GM21367 (cell line): ENCODE measurements at regions not wholly inside any gene's neighbourhood (a gene's known extent, or its start where the extent isn't known, plus 50 kb on each side); places are given as distances from the start of the nearest gene placed in this dataset.
"Not testable (repeated sequence)": the region's sequence is repeated elsewhere in the genome, so short reads cannot be mapped to it uniquely, and the experiment has no call there.

Experiments
- ATAC-seq: cut with Tn5 transposase; IDR thresholded peaks from one replicate; pipeline ENCODE4 v1.9.1; 2021; ENCODE audit not compliant: unreplicated experiment

DNA sequence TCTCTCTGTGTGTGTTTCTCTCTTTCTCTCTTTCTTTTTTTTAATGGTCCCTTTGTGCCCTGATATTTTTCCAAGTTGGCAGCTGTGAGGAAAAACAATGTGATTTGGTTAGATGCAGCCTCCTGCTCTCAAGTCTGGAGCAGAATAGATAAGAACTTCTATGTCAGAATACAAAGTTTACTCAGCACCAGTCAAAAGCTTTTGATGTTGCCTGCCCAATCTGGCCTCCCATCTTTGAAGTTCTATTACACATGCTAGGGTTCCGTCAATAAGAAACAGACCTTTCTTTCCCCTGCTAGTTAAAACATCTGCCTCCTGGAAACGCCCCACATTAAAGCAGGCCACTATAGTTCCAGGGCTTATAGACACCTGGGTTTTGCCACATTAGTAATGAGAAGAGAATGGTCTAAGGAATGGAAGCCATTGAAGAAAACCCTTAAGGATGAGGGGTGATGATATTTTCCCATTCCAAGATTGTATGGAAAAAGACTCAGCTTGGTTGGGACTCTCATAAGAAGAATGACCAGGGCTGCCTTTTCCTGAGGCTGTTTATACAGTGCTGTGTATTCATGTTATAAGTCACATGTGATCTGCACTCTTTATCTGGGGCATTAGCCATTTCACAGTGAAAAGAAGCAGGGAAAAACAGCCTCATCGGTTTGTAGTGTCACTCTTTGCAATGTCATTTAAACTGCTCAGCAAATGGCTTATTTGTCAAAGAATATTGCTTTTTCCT, 414.7 kb upstream of the PROX1 start:
- ATAC-seq: no peak

DNA sequence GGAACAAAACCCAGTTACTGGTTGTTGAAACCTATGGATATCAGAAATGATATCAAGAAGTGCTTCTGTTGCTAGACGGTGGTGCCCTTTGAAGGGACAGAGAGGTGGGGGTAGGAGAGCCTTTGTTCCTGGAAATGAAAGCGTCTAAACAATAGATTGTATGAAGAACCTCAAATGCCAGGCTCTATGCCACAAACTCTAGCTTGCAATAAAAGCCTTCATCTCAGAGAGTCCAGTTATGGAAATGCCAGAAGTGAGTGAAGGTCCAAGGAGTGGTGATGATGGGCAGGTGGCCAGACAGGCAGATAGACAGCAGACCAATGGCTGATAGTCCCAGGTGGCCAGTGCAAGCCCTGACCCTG, 414.1 kb upstream of the PROX1 start:
- ATAC-seq: no peak

DNA sequence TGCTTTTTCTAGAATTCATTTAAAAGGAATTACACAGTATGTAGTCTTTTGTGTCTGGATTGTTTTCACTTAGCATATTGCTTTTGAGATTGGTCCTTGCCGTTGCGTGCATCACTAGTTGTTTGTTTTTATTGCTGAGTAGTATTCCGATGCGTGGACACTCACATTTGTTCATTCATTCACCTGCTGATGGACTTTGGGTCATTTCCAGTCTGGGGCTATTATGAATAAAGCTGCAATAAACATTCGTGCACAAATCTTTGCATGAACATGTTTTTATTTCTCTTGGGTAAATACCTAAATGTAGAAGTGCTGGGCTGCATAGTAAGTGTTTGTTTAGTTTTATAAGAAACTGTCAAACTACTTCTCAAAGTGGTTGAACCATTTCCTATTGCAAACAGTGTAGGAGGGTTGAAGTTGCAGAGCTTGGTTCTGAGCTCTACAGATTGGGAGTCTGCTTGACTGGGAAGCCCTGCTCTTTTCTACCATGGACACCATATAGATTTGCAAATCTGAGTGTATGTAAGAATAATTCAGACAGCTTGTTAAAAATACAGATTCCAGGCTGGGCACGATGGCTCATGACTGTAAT, 404.7 kb upstream of the PROX1 start:
- no peak for ATAC-seq

DNA sequence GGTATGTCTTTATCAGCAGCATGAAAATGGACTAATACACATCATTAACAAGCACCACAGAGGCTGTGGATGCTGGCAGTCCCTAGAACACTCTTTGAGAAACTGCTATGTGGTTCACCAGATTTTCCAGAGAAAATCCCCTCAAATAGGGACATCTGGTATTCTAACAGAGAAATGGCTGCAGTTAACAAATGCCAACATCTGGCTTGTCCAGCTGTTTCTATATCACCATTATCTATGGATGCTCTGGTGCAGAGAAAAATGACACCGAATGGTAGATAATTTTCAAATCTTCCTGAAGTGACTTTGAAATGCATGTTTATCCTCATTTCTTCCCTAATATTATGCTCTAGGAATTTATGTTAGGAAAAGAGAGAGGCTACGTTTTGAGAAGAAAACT, 403.5 kb upstream of the PROX1 start:
- no peak for ATAC-seq

DNA sequence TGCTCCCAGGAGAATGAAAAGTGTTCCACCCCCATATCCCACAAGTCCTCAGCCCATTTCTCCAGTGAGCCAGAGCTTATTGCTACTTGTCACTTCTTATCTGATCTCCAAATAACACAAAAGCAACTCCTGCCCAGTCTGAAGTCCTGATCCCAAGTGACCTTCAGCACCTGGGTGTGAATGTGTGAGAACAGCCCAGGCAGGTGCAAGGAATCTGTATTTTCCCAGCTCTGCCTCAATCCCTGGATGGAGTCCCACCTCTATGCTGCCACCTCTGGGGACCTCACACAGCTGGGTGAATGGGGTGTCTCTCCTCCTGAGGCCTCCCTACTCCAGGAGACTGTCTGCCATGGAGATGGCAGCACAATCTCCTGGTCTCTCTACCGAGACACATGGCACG, 402.4 kb upstream of the PROX1 start:
- ATAC-seq: no peak

DNA sequence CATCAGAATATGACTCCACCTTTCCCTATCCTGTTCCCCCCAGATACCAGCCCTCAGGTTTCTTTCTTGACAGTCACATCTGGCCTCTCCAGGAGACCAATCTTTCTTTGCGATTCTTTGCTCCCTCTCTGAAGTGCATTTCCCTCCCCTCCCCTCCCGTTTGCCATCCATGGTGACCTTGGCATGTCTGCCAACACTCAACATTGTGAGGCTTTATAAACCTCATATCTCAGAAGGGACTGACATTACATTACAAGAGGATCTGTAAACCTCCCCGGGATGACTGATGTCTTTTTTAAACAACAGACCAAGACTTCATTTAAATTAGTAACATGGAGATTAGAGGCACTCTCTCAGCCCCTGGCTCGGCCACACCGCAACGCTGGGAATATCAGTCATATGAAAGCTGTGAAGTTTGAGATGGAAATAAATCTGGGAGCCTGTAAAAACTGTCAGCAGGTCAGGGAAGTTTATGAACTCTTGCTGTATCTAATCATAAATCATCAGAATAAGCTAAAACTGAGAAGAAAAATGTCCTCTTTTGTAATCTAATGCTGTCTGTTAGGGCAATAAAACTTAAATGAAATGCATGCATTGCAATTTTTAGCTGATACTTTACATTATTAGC, 401.7 kb upstream of the PROX1 start:
- ATAC-seq: no peak

DNA sequence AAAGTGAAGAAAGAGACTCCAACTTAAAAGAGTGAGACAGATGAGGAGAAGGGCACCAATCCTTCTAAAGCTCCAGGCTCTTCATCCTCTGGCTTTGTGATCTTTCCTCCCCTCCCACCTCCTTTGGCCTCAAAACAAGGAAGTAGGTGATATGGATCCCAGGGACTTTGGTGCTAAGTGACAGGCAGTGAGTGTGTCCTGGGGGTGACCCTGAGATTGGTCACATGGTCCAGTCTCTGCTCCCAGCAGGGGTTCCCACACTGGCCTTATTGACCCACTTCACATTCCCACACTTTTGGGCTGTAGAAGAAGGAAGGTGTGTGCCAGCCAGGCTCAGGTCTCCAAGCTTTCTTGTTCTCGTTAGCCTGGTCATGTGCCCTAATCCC, 401.2 kb upstream of the PROX1 start:
- ATAC-seq: no peak

DNA sequence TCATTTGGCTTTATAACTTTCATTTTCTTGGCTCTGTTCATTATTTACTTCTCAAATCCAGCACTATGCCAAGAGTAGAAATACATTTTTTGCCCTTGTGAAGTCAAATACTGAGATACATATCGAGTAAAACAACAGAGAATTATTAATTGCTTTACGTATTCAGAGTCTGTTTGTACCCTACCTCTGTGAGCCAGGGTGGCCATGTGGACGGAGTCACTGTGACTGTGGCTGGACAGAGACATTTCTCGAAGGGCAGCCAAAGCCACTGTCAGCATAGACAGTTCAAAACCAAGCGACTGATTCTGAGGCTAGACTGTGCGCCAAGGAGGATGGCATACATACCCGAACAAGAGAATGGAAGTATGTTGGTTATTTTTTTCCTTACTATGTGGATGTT, 391.0 kb upstream of the PROX1 start:
- ATAC-seq: no peak

DNA sequence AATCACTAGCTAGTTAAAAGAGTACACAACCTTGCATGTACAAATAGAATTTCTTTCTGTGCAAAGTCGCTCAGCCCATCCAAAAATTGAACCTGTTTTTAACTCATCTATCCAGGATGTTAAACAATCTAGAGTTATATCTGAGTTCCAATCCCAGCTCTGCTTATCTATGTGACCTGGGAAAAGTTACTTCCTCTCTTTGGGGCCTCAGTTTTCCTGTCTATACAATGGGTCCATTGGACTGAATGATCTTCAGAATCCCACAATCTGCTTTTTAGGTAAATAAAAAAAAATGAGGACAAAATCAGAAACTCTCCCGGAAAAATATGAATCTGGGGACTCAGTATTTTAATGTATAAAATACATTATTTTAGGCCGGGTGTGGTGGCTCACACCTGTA, 389.5 kb upstream of the PROX1 start:
- no peak for ATAC-seq

DNA sequence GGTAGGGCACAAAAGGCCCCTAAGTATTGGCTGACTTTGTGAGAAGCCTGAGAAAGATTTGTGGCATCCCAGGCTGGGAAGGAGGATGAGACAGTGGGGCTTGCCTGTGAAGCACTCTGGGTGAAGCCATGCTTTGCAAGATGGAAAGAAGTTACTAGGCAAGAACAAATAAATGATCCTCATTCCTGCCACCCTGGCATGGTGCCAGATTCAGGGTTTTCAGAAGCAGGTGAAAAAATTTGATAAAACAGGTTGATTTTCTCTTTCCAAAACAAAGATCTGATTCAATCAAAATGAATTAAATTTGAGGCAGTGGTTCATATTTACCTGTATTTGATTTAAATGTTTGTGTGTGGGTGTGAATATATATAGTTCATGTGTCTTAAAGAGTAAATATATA, 386.9 kb upstream of the PROX1 start:
- ATAC-seq: no peak

DNA sequence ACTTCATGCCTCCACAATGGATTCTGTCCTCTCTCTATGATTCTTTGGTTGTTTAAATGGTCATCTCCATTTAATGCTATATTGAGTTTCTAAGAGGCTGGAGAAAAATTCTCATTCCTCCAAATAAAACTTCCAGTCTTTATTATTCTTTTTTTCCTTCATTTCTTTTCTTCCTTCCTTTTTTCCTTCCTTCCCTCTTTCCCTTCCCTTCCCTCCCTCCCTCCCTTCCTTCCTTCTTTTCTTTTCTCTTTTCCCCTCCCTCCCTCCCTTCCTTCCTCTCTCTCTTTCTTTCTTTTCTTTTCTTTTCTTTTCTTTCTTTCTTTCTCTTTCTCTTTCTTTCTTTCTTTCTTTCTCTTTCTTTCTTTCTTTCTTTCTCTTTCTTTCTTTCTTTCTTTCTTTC, 386.1 kb upstream of the PROX1 start:
- ATAC-seq: not testable (repeated sequence)

DNA sequence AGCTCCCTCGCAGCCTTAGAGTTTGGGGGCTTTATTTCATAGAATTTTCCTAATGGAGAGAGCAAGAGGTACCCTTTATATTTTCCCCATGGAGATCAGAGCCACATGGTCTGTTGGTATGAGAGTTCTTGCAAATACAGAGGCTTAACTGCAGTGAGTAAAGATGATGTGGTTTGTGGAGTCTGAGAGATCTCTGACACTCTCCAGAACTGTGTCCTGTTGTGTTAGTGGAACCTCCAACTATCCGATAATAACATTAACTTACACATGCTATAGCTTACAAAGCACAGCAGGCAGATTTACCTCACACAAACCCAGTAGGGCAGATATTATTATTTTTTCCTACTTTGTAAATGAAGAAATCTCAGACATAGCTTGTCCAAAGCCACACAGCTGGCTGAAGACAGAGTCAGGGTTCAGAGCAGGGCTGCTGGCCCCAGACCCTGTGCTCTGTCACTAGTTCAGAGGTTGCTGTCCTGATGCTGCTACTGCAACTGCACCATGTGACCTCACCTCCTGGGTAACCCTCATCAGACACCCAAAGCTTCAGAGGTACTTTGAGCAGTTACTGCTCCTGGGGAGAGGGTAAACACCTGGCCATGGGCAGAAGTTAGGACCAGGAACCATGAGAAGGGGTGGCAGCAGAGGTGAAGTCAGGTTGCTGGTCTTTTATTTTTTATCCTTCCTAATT, 384.8 kb upstream of the PROX1 start:
- no peak for ATAC-seq

DNA sequence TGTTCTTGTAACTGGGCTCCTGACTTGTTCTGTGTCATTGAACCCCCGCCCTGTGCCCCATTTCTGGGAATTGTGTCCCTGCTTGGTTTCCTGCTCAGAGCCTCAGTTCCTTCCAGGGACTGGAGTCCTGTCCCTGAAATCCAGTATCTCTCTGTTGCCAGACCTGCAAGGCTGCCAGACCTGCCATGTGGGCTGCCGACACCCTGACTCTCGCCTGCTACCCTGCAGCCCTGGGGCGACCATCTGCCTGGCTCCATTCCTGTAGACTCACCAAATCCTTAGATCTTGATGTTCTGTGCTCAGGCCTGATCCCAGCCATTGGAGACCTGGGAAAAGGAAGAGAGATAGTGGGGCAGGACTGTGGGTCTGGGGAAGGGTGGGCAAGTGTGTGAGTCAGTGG, 383.3 kb upstream of the PROX1 start:
- no peak for ATAC-seq

DNA sequence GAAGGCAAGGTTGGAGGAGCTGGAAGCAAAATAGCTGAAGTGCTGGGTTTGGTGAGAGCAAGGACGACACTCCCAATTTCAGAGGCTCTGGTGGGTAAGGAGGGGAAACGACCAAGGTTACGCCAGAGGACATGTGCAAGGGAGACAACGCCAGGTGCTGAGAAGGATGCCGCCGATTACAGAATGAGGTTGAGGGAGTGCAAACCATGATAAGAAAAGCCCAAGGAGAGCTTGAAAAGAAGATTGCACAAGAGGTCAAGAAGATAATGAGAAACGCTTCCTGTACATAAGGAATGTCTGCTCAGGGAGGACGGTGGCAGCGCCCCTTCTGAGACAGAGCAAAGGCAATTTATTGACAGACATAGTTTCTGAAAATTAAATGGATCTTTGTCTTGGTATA, 382.0 kb upstream of the PROX1 start:
- no peak for ATAC-seq

DNA sequence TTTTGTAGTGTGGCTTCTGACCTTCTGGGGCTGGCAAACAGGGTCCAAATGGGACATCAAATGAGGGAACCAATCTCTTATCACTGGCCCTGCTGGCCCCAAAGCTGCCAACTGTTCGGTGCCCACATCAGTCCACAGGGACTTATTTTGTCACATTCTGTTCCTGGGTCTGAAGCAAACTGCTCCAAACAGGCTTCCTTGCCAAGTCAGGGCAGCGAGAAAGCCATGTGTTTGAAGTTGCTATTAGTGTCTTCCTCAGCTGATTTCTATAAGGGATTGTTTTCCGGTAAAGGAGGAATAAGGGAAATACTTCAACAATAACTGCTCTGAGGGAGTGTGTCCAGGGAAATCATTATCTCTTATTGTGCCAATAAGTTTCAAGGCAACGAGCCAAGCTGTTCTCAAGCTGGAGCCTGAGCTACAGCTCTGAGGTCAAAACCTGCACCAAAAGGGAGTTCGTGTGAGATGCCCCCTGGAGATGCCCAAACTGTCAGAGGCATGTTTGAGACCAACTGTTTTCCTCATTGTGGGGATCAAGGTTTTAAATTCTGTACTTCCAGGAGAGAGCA, 381.4 kb upstream of the PROX1 start:
- ATAC-seq: no peak

DNA sequence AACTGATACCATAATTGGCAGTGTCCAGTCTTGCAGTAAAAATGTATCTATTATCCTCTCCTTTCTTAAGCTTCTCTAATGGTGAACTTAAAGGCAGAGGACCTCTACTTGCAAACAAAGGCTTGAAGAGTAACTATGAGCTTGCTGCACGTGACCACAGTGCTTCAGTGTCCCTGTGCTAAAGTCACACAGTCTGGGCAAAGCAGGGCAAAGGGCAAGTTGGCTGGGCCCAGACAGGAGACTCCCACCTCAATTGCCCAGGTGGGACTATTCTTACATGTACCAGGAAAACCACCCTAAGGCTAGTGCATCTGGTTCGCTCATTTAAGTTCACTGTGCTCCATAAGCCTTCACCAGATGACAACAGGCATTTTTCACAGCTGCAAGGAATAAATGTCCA, 374.2 kb upstream of the PROX1 start:
- ATAC-seq: no peak

DNA sequence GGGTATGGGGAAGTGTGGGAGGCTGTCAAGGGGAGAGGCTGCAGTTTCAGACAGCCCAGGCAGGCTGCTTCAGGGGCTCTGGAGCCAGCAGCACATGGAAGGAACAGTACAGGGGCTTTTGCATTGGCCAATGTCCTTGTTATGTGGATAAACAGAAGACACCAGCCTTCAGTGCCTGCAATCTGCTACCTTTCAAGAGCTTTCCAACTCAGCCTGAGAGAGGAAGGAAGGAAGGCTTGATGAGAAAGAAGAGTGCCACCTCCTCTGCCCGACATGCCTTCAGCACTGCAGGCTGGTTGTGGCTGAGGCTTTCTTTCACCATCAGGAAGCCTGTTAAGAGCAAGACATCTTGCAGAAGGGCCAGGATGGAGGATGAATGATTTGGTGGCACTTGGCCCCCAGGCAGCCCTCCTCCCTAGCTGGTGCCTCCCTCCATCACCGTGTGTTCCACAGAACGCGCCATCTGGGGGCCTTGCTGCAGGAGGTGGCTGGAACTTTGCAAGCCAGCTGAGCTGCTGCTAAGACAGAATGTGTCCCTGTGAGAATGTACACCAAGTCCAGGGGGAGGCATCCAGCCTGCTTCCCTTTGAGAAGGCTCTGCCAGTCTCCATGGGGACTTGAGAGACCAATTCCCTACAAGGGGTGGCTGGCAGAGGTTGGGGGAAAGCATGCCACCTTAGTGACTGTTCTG, 372.4 kb upstream of the PROX1 start:
- ATAC-seq: no peak

DNA sequence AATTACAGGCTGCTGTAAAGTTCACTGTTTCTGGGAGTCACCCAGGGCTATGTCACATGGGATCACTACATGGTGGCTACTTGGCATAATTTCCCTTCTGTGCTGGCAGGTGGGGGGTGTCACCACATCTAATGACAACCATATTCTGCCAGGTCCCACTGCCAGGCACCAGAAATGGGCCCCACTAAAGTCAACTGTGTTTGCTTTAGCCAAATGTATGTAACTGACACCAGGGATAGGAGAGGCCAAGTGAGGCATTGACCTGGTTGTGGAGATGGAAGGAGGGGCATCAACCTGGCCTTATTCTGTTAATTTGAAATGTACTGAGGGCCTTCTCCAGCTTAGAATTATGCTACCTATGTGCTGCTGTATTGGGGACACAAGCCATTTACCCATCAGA, 370.6 kb upstream of the PROX1 start:
- ATAC-seq: no peak

DNA sequence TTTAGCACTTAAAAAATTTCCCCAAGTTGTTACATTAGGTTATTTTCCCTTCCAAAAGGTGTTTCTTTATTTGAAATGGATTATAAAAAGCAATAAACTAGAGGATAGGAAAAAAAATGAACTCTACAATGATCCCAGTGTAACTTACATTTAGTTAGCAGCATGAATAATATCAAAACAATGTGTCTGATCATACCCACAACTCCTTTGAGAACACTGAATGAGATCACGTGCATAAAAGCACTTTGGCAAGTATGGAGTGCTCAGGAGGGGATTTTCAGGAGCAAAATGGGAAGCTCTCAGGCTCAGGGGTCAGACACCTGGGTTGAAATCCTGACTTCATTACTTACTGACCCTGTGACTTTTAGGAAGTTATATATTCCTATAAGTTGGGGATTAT, 369.7 kb upstream of the PROX1 start:
- no peak for ATAC-seq

DNA sequence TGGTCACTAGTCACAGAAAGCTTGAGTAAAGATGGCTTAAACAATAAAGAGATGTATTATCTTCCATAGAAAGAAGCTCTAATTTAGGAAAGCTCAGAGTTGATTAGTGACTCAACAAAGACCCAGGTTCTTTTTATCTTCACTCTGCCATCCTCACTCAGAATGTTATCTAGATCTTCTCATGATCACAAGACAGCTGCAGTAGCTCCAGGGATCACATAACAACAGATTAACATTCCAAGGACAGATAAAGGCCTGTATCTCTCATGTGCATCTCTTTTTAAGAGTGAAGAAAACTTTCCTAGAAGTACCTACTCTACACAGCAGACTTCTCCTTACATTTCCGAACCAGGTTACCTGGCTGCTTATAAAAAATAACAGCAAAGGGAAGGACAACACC, 368.7 kb upstream of the PROX1 start:
- no peak for ATAC-seq

DNA sequence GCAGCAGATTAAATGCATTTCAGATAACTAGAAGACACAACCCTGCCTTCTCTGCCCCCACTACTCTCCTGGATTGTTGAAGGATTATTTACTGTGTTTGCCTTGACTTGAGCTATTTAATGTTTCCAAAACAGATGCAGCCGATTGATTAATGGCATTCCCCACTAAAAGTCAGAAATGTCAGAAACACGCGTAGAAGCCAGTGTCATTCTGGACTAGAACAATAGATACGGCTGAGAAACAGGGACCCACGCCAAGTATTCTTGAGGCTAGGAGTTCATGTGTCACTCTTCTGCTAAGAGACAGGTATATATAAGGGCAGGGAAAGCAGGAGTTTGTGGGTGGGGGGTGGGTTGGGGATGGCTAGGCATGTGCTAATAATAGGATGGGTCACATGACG, 366.7 kb upstream of the PROX1 start:
- ATAC-seq: no peak
